SJCRH30 (cell line): ENCODE measurements at regions not wholly inside any gene's neighbourhood (a gene's known extent, or its start where the extent isn't known, plus 50 kb on each side); places are given as distances from the start of the nearest gene placed in this dataset.

Source experiments
- DNase-seq, 2 experiments: peaks; one replicate each; pipeline ENCODE4 v3.0.0-alpha.2; 2015 to 2020
- H3K27ac ChIP-seq: fragments of 250-450 bp; sonication (Bioruptor Pico); 2 replicates; pipeline ENCODE4 v1.5.1; 2020; ENCODE audit warnings: mild to moderate bottlenecking, moderate library complexity
- H3K27me3 ChIP-seq: fragments of 250-450 bp; sonication (Bioruptor Pico); 2 replicates; pipeline ENCODE4 v1.5.1; 2020; ENCODE audit warnings: mild to moderate bottlenecking, moderate library complexity
- H3K36me3 ChIP-seq: fragments of 250-450 bp; sonication (Bioruptor Pico); 2 replicates; pipeline ENCODE4 v1.5.1; 2020; ENCODE audit warnings: mild to moderate bottlenecking, moderate library complexity
- H3K4me1 ChIP-seq: fragments of 250-450 bp; sonication (Bioruptor Pico); 2 replicates; pipeline ENCODE4 v1.5.1; 2020; ENCODE audit warnings: mild to moderate bottlenecking, moderate library complexity
- H3K4me3 ChIP-seq: fragments of 250-450 bp; sonication (Bioruptor Pico); 2 replicates; pipeline ENCODE4 v1.5.1; 2020; ENCODE audit warnings: mild to moderate bottlenecking, moderate library complexity
- H3K9me3 ChIP-seq: fragments of 250-450 bp; sonication (Bioruptor Pico); replicated peaks from 2 replicates; pipeline ENCODE4 v1.5.1; 2020; ENCODE audit warnings: mild to moderate bottlenecking, moderate library complexity

DNA sequence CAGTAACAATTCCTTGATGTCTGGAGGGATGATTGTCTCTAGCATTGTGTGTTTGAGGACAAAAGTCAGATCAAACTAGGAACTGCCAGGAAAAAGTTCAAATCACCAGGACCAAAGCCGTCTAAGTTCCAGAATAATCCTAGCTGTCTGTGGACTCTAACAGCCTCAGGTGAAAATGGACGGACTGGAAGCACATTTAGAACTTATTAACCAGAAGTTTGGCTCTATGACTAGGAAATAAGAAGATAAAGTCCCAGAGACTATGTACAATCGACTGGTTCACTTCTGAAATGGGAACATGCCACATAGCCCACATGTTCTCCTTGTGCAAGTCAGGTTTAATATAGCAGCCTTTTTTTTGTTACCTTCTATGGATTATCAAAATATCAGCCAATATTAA lies 50.6 kb upstream of the SGO1 start:
- Histone ChIP-seq H3K4me1 (no peaks in the 10 kb centered on the region), H3K27me3 (no peaks in the 10 kb centered on the region), H3K36me3 (no peaks in the 10 kb centered on the region), H3K9me3 (no peaks in the 10 kb centered on the region), H3K27ac (no peak overlapping the region), H3K4me3 (no peak overlapping the region)
- DNase-seq = no peak
